RWPE2 (cell line): ENCODE measurements at regions not wholly inside any gene's neighbourhood (a gene's known extent, or its start where the extent isn't known, plus 50 kb on each side); places are given as distances from the start of the nearest gene placed in this dataset.

Experiments used
- ATAC-seq: fragments of 200-7000 bp; cut with Tn5 transposase; 3 replicates; pipeline ENCODE4 v1.9.1; 2021; ENCODE audit warnings: low read depth
- DNase-seq: peaks from one replicate; pipeline ENCODE4 v3.0.0-alpha.2; 2020; ENCODE audit warnings: low spot score
- H3K27ac ChIP-seq: fragments of 450-650 bp; 2 replicates; pipeline ENCODE4 v1.5.1; 2017; ENCODE audit warnings: mild to moderate bottlenecking; ENCODE audit not compliant: poor library complexity, severe bottlenecking
- H3K27me3 ChIP-seq: fragments of 250-450 bp; sonication (Bioruptor Pico); 2 replicates; pipeline ENCODE4 v1.5.1; 2021; ENCODE audit warnings: mild to moderate bottlenecking, moderate library complexity; ENCODE audit not compliant: insufficient read depth, poor library complexity, severe bottlenecking
- H3K36me3 ChIP-seq: fragments of 250-450 bp; sonication (Bioruptor Pico); 2 replicates; pipeline ENCODE4 v1.5.1; 2020; ENCODE audit warnings: low read depth, mild to moderate bottlenecking, moderate library complexity
- H3K4me1 ChIP-seq: fragments of 250-450 bp; sonication (Bioruptor Pico); 2 replicates; pipeline ENCODE4 v1.5.1; 2021; ENCODE audit warnings: mild to moderate bottlenecking, moderate library complexity; ENCODE audit not compliant: insufficient read depth, poor library complexity, severe bottlenecking
- H3K4me3 ChIP-seq: fragments of 250-450 bp; sonication (Bioruptor Pico); 2 replicates; pipeline ENCODE4 v1.5.1; 2021; ENCODE audit warnings: mild to moderate bottlenecking, moderate library complexity; ENCODE audit not compliant: severe bottlenecking
- H3K9me3 ChIP-seq: fragments of 250-450 bp; sonication (Bioruptor Pico); 2 replicates; pipeline ENCODE4 v1.5.1; 2021; ENCODE audit warnings: mild to moderate bottlenecking, moderate library complexity; ENCODE audit not compliant: severe bottlenecking
- CTCF ChIP-seq: fragments of 450-650 bp; IDR thresholded peaks from one replicate; pipeline ENCODE4 v1.5.1; 2017; ENCODE audit warnings: mild to moderate bottlenecking, moderate library complexity; ENCODE audit not compliant: poor library complexity, severe bottlenecking

GRCh38 chr2:181779288-181780021 is 99.1 kb upstream of the NEUROD1 start:
- Histone ChIP-seq H3K27ac (no peak overlapping the region), H3K27me3 (no peaks in the 10 kb centered on the region), H3K4me1 (peaks cover 44% of the 10 kb centered on the region)

GRCh38 chr2:181780047-181780651 is 99.8 kb upstream of the NEUROD1 start:
- Histone ChIP-seq H3K4me1 (peaks cover 42% of the 10 kb centered on the region), H3K27ac (no peak overlapping the region), H3K27me3 (no peaks in the 10 kb centered on the region), H3K36me3 (no peaks in the 10 kb centered on the region), H3K9me3 (peaks cover 2% of the 10 kb centered on the region), H3K4me3 (no peak overlapping the region)
- no peak for DNase-seq
- TF ChIP-seq CTCF: no peak
- no peak for ATAC-seq

More at GRCh38 chr2:181779288-181780021, 99.1 kb upstream of the NEUROD1 start:
- Histone ChIP-seq H3K4me3 (no peak overlapping the region), H3K36me3 (no peaks in the 10 kb centered on the region), H3K9me3 (peaks cover 2% of the 10 kb centered on the region)
- DNase-seq (no peak), ATAC-seq (no peak)
- no peak for TF ChIP-seq CTCF

GRCh38 chr2:181780657-181781056 is 100.3 kb upstream of the NEUROD1 start:
- Histone ChIP-seq H3K9me3 (peaks cover 2% of the 10 kb centered on the region), H3K27ac (no peak overlapping the region), H3K27me3 (no peaks in the 10 kb centered on the region), H3K36me3 (no peaks in the 10 kb centered on the region), H3K4me3 (no peak overlapping the region), H3K4me1 (peaks cover 47% of the 10 kb centered on the region)
- ATAC-seq: no peak
- DNase-seq: no peak
- no peak for TF ChIP-seq CTCF

- H3K4me1 ChIP-seq: peaks cover 53% of the 10 kb centered on the region
- H3K27ac ChIP-seq: no peak overlapping the region
- H3K4me3 ChIP-seq: no peak overlapping the region
- no peaks in the 10 kb centered on the region for H3K27me3 ChIP-seq
- peaks cover 2% of the 10 kb centered on the region for H3K9me3 ChIP-seq
- ATAC-seq (no peak), DNase-seq (no peak)
- TF ChIP-seq CTCF: no peak
- H3K36me3 ChIP-seq: no peaks in the 10 kb centered on the region
These were observed 100.9 kb upstream of the NEUROD1 start for GRCh38 chr2:181781078-181781786.
